SJCRH30 (cell line): ENCODE measurements at regions not wholly inside any gene's neighbourhood (a gene's known extent, or its start where the extent isn't known, plus 50 kb on each side); places are given as distances from the start of the nearest gene placed in this dataset.

Experiments
- DNase-seq, 2 experiments: peaks; one replicate each; pipeline ENCODE4 v3.0.0-alpha.2; 2015 to 2020
- H3K27ac ChIP-seq: fragments of 250-450 bp; sonication (Bioruptor Pico); 2 replicates; pipeline ENCODE4 v1.5.1; 2020; ENCODE audit warnings: mild to moderate bottlenecking, moderate library complexity
- H3K27me3 ChIP-seq: fragments of 250-450 bp; sonication (Bioruptor Pico); 2 replicates; pipeline ENCODE4 v1.5.1; 2020; ENCODE audit warnings: mild to moderate bottlenecking, moderate library complexity
- H3K36me3 ChIP-seq: fragments of 250-450 bp; sonication (Bioruptor Pico); 2 replicates; pipeline ENCODE4 v1.5.1; 2020; ENCODE audit warnings: mild to moderate bottlenecking, moderate library complexity
- H3K4me1 ChIP-seq: fragments of 250-450 bp; sonication (Bioruptor Pico); 2 replicates; pipeline ENCODE4 v1.5.1; 2020; ENCODE audit warnings: mild to moderate bottlenecking, moderate library complexity
- H3K4me3 ChIP-seq: fragments of 250-450 bp; sonication (Bioruptor Pico); 2 replicates; pipeline ENCODE4 v1.5.1; 2020; ENCODE audit warnings: mild to moderate bottlenecking, moderate library complexity
- H3K9me3 ChIP-seq: fragments of 250-450 bp; sonication (Bioruptor Pico); replicated peaks from 2 replicates; pipeline ENCODE4 v1.5.1; 2020; ENCODE audit warnings: mild to moderate bottlenecking, moderate library complexity

GRCh38 chr10:101291331-101292193 lies 62.3 kb upstream of the LBX1 start:
- H3K36me3 ChIP-seq = no peaks in the 10 kb centered on the region
- no peaks in the 10 kb centered on the region for H3K9me3 ChIP-seq
- H3K27ac ChIP-seq = peak overlapping the region; percentile 94
- peaks cover 59% of the 10 kb centered on the region for H3K4me1 ChIP-seq
- DNase-seq = peak; percentile 96 to 97
- H3K27me3 ChIP-seq = no peaks in the 10 kb centered on the region
- peak overlapping the region; percentile 65 for H3K4me3 ChIP-seq

- peak overlapping the region; percentile 65 for H3K4me3 ChIP-seq
- H3K27ac ChIP-seq = peak overlapping the region; percentile 94
- no peaks in the 10 kb centered on the region for H3K36me3 ChIP-seq
- no peaks in the 10 kb centered on the region for H3K27me3 ChIP-seq
- H3K9me3 ChIP-seq = no peaks in the 10 kb centered on the region
- peak; percentile 94 for DNase-seq
- H3K4me1 ChIP-seq = peaks cover 63% of the 10 kb centered on the region
Observed at GRCh38 chr10:101292194-101293006, 61.6 kb upstream of the BTRC start.

GRCh38 chr10:101293007-101293723 lies 60.8 kb upstream of the BTRC start:
- peak; percentile 79 to 86 for DNase-seq
- Histone ChIP-seq H3K4me1 (peaks cover 68% of the 10 kb centered on the region), H3K27me3 (no peaks in the 10 kb centered on the region), H3K27ac (peak overlapping the region; percentile 94), H3K4me3 (peak overlapping the region; percentile 65), H3K36me3 (no peaks in the 10 kb centered on the region), H3K9me3 (no peaks in the 10 kb centered on the region)

GRCh38 chr10:101294109-101294508 lies 59.9 kb upstream of the BTRC start:
- peak in 1 of 2 experiments; percentile 49 for DNase-seq
- no peak overlapping the region for H3K4me3 ChIP-seq
- no peaks in the 10 kb centered on the region for H3K9me3 ChIP-seq
- peaks cover 64% of the 10 kb centered on the region for H3K4me1 ChIP-seq
- H3K36me3 ChIP-seq = no peaks in the 10 kb centered on the region
- peak overlapping the region; percentile 94 for H3K27ac ChIP-seq
- no peaks in the 10 kb centered on the region for H3K27me3 ChIP-seq

- H3K4me1 ChIP-seq = peaks cover 53% of the 10 kb centered on the region
Observed at GRCh38 chr10:101295261-101295660, 58.7 kb upstream of the BTRC start.

GRCh38 chr10:101297901-101298486 lies 56.0 kb upstream of the BTRC start:
- Histone ChIP-seq H3K4me1 (peaks cover 60% of the 10 kb centered on the region), H3K4me3 (no peak overlapping the region), H3K36me3 (no peaks in the 10 kb centered on the region), H3K27ac (peak overlapping the region; percentile 4; the same call in 1 of the 2 replicates), H3K27me3 (no peaks in the 10 kb centered on the region), H3K9me3 (no peaks in the 10 kb centered on the region)
- peak; percentile 97 to 99 for DNase-seq

More at GRCh38 chr10:101295261-101295660, 58.7 kb upstream of the BTRC start:
- Histone ChIP-seq H3K4me3 (no peak overlapping the region), H3K9me3 (no peaks in the 10 kb centered on the region), H3K27ac (peak overlapping the region; percentile 94), H3K27me3 (no peaks in the 10 kb centered on the region), H3K36me3 (no peaks in the 10 kb centered on the region)
- peak; percentile 98 to 100 for DNase-seq

GRCh38 chr10:101299211-101299610 lies 54.8 kb upstream of the BTRC start:
- Histone ChIP-seq H3K36me3 (no peaks in the 10 kb centered on the region), H3K27me3 (no peaks in the 10 kb centered on the region), H3K27ac (no peak overlapping the region), H3K4me1 (peaks cover 60% of the 10 kb centered on the region), H3K4me3 (no peak overlapping the region), H3K9me3 (no peaks in the 10 kb centered on the region)
- DNase-seq = no peak

GRCh38 chr10:101301111-101301731 lies 52.7 kb upstream of the BTRC start:
- Histone ChIP-seq H3K9me3 (no peaks in the 10 kb centered on the region), H3K36me3 (no peaks in the 10 kb centered on the region), H3K4me3 (no peak overlapping the region), H3K4me1 (peaks cover 65% of the 10 kb centered on the region), H3K27me3 (no peaks in the 10 kb centered on the region), H3K27ac (no peak overlapping the region)
- DNase-seq = peak; percentile 84 to 92

GRCh38 chr10:101303087-101303703 lies 50.8 kb upstream of the BTRC start:
- Histone ChIP-seq H3K27me3 (no peaks in the 10 kb centered on the region), H3K36me3 (no peaks in the 10 kb centered on the region), H3K4me3 (no peak overlapping the region), H3K9me3 (no peaks in the 10 kb centered on the region), H3K27ac (peak overlapping the region; percentile 87), H3K4me1 (peaks cover 54% of the 10 kb centered on the region)
- DNase-seq = peak; percentile 86 to 92
